Fibroblast of skin of left quadriceps (primary cell): ENCODE measurements at regions not wholly inside any gene's neighbourhood (a gene's known extent, or its start where the extent isn't known, plus 50 kb on each side); places are given as distances from the start of the nearest gene placed in this dataset.

ENCODE experiments used
- DNase-seq, 2 experiments: peaks; one replicate each; pipeline ENCODE4 v3.0.0-alpha.2; 2013; ENCODE audit warnings: low read depth in 2 of 2

DNA sequence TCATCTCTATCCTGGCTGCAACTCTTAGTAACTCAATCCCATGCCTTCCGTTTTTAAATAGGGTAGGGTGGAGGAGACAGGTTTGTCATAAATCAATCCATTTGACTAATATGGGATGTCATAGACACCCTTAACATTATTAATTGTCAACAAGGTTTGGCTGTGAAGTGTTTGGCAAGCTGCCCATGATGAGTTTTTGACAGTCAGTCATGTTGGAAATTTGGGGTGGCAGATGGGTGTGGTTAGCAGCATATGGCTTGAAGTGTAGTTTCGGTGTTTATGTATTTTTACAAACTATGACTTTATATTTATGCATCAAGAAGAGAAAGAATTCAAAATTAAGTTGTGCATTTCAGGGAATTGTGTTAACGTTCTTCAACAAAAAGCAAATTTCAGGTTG, 221.8 kb upstream of the CDH5 start:
- no peak for DNase-seq

DNA sequence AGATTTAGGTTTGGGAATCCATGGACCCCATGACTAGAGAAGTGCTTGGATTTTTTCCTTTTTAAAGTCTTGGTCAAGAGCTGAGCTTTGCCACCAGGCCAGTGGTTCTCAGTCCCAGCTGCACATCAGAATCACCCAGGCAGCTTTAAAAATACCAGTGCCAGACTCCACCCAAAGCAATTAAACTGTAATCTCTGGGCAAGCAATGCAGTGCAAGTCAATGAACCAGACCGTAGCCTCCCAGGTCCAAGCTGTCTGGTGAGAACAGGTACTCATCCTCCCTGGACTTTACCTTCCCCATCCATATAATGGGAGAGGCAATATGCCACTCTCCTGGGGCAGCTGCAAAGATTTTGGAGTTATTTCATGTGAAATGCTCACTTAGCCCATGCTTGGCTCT, 223.1 kb upstream of the CDH5 start:
- no peak for DNase-seq

GRCh38 chr16:66141885-66142284, 224.6 kb upstream of the CDH5 start:
- DNase-seq, result no peak

DNA sequence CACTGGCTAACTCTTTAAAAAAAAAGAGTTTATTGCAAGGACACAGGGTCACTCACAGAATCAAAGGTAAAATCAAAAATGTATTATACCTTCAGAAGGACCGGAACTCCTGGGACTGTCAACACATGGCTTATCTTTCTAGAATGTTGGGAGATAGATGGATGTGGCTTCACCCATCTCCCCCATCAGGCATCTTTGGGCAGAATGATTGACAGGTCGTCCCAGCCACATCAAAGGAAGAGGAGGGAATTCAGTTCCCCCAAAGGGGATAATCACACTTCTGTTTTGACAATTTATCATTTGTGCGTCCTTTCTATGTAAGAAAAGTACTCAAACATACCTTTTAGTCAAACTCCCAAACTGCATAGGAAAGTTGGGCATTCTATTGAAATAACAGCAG, 228.6 kb upstream of the CDH5 start:
- DNase-seq, result no peak

DNA sequence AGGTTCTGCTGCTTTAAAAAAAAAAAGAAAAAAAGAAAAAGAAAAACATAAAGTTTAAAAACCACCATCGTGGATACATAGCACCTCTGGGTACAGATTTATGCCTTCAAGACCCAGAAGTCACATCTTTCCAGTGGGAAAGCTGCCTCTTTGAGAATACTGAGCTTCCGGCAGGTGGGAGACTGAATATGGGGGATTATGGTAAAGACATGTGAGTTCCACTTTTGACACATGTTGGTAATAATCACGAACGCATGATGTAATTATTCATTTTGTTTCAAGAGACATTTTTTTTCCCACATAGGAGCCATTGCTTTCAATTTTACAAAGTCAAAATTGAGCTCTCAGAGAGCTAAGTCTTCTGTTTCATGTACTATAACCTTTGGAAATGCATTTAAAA, 229.7 kb upstream of the CDH5 start:
- DNase-seq, result no peak

DNA sequence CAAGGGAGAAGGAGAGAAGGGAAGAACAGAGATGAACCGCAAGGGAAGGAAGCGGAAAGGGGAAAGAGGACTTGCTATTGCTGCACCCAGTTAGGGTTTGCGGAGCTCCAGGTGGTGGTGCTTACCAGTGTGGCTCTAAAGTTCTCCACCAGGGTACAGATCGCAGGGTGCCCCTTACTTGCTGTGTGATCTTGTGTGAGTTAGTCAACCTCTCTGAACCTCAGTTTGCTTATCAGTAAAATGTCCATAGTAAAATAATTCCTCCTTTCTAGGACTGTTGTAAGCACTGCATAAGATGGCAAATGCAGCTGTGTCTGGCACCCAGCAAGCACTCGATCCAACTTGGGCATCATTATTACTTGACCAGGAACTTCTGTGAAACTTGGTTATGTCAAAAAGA, 230.7 kb upstream of the CDH5 start:
- no peak for DNase-seq

DNA sequence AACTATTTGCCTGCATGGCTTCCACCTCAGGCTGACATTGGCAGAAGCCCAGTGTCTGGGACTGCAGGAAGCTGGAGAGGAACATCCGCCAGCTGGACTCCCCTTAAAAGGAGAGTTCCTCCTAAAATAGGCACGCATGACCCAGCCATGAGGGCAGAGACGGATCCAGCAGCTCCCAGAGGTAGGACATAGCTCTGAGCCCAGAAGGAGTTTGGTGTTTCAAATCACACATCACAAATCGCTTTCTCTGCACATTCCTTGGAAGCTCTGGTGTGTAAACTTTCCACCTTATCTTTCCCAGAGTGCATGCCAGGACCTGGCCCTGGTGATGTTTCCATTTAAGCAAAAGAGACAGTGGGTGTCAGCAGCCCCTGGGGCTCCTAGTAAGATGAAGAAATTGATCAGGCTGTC, 231.1 kb upstream of the CDH5 start:
- DNase-seq, result no peak

GRCh38 chr16:66134875-66135274, 231.6 kb upstream of the CDH5 start:
- DNase-seq, result no peak

DNA sequence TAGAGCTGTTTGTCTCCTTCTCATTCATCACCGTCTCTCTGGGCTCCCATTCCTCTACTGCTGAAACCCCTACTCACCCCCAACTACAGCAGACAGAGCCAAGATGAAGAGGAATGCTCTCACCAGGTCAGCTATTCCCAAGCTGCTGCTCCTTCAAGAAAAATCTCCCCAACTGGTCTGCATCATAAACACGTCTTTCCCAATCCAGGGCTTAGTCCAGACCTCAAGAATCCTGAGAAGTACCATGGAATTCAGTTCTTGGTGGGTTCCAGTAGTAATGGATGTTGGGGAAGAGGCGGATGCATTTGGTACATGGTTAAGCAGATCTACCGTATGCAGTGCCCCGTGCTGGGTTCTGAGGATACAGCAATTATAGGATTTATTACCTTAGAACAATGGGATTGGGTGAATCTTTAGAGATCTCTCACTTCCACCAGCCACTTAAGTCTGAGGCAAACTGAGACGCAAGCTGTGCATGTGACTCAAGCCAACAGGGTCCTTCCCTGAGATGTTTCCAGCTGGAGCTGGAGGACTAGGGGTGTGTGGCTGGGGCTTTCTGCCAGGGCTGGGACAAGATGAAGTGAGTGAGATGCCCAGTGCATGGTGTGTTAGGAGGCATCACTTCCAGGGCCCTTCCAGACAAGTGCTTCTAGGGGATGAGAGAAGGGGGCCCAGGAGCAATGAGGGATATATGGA, 232.7 kb upstream of the CDH5 start:
- DNase-seq, result peak; percentile 58 to 65

- DNase-seq, result no peak
Observed at GRCh38 chr16:66131895-66132294, 234.6 kb upstream of the CDH5 start.

GRCh38 chr16:66131156-66131807, 235.2 kb upstream of the CDH5 start:
- DNase-seq, result no peak

DNA sequence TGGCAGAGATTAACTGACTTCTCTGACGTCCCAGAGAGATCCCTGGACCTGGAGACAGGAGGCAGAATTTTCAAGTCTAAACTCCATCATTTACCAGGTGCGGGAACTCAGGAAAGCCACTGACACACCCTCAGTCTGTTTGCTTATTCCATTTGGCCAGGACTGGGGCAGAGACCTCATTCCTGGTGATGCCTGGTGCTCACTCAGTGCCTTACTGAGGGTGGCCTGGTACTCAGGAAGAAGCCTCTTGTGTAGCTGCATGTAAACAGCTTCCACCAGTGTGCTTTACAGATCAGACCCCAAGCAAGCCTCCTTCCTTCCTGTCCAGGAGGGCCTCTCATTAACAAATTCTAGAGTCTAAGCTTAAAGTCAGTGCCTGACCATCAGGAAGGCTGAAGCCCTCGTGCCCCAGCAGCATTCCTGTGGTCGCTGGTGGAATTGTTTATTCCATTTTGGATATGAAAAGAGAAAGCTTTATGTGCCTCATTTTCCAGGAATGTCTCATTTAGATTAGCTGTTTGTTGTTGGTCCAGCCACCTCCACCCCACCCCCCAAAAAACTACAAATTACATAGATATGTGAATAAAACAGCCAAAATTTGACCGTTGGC, 236.1 kb upstream of the CDH5 start:
- DNase-seq, result no peak

DNA sequence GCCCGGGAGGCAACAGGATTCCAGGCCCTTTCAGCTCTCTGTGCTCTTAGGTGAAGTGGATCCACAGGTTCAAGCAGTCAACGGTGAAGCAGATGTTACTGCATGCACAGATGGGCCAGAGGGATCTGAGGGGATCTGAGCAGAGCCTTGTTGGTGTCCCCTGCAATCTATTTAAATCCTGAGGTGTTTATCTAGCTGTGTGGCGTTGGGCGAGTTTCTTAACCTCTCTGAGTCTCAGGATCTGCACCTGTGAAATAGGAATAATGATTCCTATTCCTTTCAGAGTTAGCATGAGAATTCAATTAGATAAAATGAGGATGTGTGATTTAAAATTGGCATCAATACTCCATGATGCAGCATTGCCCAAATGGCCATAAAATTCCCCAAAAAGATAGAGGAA, 237.3 kb upstream of the CDH5 start:
- no peak for DNase-seq

DNA sequence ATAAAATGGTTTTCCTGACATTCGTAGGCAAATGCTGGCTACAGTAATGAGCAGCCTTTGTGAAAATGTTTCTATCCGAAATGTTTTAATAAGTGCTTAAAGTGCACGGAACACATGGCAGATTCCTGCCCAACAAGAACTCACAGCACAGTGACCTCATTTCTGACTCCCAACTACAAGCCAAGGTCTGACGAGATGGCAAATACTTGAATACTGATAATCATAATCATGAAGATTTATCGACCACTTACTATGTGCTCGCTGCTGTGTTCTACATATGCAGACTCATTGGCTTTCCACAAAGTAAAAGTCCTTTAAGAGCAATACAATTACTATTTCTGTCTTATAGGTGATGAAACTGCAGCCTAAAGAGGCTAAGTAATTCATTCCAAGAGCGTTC, 238.1 kb upstream of the CDH5 start:
- no peak for DNase-seq

GRCh38 chr16:66127459-66128370, 238.8 kb upstream of the CDH5 start:
- DNase-seq, result no peak

DNA sequence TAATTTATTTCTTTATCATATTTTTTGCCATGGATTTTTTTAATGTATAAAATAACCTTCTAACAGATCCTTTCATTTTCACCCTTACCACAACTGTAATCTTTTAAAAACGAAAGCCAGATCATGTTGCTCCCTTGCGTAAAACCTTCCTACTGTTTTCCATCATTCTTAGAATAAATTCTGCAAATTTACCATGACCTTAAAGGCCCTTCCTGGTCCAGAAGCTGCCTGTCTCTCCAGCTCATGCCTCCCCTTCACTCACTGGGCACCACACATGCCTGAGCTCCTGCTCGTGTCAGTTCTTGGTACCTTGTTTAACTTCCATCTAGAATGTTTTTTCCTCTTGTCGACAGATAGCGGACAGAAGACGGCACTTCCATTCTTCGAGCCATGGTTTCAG, 245.0 kb upstream of the CDH5 start:
- DNase-seq, result no peak

DNA sequence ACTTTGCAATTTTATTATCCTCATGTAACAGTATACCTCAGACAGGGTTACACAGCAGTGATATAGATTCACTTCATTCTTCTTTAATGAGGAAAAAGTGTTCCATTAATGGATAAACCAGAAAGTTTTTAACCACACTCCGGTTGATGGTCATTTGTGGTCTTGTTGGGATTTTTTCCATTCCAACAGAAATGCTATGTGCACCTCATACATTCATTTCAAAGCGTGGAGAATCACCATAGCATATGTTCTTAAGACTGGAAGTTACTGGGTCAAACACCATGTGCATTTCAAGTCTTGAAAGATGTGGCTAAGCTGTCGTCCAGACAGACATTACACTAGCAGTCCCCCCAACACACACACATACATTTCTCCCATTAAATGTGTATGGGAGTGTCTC, 245.8 kb upstream of the CDH5 start:
- DNase-seq, result peak; percentile 82 to 83

DNA sequence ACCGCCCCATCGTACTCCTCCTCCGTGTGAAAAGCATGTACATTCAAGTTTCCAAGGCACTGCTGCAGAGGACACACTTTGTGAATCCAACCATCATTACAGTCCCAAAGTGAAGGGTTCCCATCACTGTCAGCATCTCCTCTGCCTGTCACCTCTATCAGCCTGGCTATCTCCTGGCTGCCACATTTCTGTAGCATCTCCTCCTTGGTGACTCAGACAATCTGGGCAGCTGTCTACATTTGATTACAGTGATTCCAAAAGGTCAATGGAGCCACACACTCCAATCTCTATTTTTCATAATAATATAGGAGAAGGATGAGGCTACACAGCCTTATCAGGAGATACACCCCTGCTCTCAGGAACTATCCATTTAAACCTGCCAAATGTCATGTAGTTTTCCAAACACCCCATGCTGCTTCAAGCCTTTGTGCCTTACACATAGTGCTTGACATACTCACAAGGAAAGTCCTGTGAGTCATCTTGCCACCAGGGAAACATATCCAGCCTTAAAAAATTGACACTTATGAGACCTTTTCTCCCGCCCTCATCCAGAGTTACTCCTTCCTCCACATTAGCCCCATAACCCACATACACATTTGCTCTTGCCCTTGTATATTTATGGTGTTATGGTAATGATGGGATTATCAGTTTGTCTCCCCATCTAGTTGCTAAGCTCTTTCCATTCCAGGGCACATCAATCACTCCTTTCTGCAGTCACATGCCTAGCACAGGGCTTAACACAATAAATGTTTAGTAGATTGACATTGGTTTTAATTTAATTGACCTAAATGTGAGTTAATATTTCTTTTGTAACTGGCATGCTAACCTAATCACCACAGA, 250.1 kb upstream of the CDH5 start:
- DNase-seq, result no peak

- no peak for DNase-seq
Observed at GRCh38 chr16:66115373-66115772, 251.1 kb upstream of the CDH5 start.

DNA sequence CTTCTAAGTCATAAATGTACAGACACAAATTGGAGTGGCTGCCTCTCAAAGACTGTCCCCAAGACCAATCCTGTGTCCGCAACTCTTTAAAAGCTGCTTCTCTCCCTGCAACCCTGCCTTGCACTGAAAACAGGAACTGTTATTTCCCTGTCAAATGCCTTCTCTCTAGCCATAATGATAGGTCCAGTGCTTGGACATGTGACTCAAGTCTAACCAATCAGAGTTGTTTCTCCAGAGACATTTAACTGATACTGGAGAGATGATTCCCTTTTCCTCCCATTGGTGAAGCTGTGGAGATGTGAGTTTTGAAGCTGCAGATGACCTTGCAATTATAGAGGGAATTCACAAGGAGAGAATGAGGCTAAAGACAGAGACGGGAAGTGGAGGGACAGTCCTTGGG, 253.3 kb upstream of the CDH5 start:
- DNase-seq, result no peak

DNA sequence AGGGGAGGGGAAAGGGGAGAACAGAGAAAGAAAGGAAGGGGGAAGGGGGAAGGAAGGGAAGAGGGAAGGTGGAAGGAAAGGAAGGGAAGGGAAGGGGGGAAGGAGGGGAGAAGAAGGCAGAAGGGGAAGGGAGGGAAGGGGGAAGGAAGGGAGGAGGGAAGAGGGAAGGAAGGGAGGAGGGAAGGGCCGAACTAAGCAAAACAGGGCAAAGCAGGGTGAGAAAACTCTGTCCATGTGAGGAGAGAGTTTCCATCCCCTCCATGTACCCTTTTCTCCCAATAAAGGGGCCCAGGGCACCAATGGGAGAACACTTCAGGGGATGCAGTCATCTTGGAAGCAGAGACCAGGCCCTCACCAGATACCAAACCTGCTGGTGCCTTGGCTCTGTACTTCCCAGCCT, 256.8 kb upstream of the CDH5 start:
- no peak for DNase-seq
